ENCODE measurements at regions not wholly inside any gene's neighbourhood (a gene's known extent, or its start where the extent isn't known, plus 50 kb on each side); places are given as distances from the start of the nearest gene placed in this dataset.

DNA sequence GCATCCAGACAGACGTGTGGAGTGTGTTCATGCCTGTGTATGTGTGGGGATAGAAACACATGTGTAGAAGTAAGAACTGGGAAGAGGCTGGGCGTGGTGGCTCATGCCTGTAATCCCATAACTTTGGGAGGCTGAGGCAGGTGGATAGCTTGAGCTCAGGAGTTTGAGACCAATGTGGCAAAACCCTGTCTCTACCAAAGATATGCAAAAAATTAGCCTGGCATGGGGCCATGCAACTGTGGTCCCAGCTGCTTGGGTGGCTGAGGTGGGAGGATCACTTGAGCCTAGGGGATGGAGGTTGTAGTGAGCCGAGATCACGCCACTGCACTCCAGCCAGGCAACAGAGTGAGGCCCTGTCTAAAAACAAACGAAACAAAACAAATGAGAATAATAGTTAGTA lies 1166.6 kb downstream of the TBC1D22A start:
- TF ChIP-seq GLIS3 (CRISPR knock-in tag; IDR thresholded peaks at IDR 0.05) (no peak), ZC3H10 (CRISPR knock-in tag; IDR thresholded peaks at IDR 0.05) (no peak), RARB (CRISPR knock-in tag; IDR thresholded peaks at IDR 0.05) (no peak), SNAI2 (CRISPR knock-in tag; IDR thresholded peaks at IDR 0.05) (no peak), CSDC2 (CRISPR knock-in tag; IDR thresholded peaks at IDR 0.05) (no peak)
- TF ChIP-seq, protein P1, sequence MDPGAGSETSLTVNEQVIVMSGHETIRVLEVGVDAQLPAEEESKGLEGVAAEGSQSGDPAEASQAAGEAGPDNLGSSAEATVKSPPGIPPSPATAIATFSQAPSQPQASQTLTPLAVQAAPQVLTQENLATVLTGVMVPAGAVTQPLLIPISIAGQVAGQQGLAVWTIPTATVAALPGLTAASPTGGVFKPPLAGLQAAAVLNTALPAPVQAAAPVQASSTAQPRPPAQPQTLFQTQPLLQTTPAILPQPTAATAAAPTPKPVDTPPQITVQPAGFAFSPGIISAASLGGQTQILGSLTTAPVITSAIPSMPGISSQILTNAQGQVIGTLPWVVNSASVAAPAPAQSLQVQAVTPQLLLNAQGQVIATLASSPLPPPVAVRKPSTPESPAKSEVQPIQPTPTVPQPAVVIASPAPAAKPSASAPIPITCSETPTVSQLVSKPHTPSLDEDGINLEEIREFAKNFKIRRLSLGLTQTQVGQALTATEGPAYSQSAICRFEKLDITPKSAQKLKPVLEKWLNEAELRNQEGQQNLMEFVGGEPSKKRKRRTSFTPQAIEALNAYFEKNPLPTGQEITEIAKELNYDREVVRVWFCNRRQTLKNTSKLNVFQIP (CRISPR knock-in tag; IDR thresholded peaks at IDR 0.05; ENCODE audit: borderline replicate concordance, low read depth) = no peak
- ATAC-seq = no peak

DNA sequence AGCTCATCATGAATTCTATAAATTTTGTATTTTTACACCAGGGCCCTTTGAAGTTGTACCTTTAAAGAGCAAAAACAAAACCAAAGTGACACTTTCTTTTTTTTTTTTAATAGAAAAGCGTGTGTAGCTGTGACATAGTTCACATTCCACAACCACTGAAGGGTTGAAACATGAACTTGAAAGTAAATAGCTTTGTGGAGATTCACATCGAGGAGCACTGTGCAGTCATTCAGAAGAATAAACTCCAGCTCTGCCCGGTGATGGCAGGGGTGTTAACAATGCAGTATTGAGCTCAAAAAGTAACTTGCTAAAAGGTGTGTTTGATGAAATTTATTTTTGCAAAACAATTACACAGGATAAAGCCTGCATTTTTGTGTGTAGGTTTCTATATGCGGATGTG lies 1166.2 kb downstream of the TBC1D22A start:
- no peak for TF ChIP-seq BACH2 (CRISPR knock-in tag; IDR thresholded peaks at IDR 0.05; ENCODE audit: borderline replicate concordance)
- no peak for TF ChIP-seq ZFP3 (CRISPR knock-in tag; IDR thresholded peaks at IDR 0.05)
- TF ChIP-seq, protein P2, sequence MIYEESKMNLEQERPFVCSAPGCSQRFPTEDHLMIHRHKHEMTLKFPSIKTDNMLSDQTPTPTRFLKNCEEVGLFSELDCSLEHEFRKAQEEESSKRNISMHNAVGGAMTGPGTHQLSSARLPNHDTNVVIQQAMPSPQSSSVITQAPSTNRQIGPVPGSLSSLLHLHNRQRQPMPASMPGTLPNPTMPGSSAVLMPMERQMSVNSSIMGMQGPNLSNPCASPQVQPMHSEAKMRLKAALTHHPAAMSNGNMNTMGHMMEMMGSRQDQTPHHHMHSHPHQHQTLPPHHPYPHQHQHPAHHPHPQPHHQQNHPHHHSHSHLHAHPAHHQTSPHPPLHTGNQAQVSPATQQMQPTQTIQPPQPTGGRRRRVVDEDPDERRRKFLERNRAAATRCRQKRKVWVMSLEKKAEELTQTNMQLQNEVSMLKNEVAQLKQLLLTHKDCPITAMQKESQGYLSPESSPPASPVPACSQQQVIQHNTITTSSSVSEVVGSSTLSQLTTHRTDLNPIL (CRISPR knock-in tag; IDR thresholded peaks at IDR 0.05; ENCODE audit: low read depth) = no peak
- no peak for TF ChIP-seq ZFP30 (CRISPR knock-in tag; IDR thresholded peaks at IDR 0.05)
- no peak for TF ChIP-seq TCF4 (CRISPR knock-in tag; IDR thresholded peaks at IDR 0.05; ENCODE audit: borderline replicate concordance)
- no peak for TF ChIP-seq RARB (CRISPR knock-in tag; IDR thresholded peaks at IDR 0.05)
- TF ChIP-seq SNAI2 (CRISPR knock-in tag; IDR thresholded peaks at IDR 0.05) = no peak
- TF ChIP-seq ARNTL (CRISPR knock-in tag; IDR thresholded peaks at IDR 0.05; ENCODE audit: borderline replicate concordance, low read depth) = no peak
- TF ChIP-seq, protein P3, sequence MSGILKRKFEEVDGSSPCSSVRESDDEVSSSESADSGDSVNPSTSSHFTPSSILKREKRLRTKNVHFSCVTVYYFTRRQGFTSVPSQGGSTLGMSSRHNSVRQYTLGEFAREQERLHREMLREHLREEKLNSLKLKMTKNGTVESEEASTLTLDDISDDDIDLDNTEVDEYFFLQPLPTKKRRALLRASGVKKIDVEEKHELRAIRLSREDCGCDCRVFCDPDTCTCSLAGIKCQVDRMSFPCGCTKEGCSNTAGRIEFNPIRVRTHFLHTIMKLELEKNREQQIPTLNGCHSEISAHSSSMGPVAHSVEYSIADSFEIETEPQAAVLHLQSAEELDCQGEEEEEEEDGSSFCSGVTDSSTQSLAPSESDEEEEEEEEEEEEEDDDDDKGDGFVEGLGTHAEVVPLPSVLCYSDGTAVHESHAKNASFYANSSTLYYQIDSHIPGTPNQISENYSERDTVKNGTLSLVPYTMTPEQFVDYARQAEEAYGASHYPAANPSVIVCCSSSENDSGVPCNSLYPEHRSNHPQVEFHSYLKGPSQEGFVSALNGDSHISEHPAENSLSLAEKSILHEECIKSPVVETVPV (CRISPR knock-in tag; IDR thresholded peaks at IDR 0.05) = no peak
- TF ChIP-seq, protein P4, sequence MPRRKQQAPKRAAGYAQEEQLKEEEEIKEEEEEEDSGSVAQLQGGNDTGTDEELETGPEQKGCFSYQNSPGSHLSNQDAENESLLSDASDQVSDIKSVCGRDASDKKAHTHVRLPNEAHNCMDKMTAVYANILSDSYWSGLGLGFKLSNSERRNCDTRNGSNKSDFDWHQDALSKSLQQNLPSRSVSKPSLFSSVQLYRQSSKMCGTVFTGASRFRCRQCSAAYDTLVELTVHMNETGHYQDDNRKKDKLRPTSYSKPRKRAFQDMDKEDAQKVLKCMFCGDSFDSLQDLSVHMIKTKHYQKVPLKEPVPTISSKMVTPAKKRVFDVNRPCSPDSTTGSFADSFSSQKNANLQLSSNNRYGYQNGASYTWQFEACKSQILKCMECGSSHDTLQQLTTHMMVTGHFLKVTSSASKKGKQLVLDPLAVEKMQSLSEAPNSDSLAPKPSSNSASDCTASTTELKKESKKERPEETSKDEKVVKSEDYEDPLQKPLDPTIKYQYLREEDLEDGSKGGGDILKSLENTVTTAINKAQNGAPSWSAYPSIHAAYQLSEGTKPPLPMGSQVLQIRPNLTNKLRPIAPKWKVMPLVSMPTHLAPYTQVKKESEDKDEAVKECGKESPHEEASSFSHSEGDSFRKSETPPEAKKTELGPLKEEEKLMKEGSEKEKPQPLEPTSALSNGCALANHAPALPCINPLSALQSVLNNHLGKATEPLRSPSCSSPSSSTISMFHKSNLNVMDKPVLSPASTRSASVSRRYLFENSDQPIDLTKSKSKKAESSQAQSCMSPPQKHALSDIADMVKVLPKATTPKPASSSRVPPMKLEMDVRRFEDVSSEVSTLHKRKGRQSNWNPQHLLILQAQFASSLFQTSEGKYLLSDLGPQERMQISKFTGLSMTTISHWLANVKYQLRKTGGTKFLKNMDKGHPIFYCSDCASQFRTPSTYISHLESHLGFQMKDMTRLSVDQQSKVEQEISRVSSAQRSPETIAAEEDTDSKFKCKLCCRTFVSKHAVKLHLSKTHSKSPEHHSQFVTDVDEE (CRISPR knock-in tag; IDR thresholded peaks at IDR 0.05) = no peak
- no peak for TF ChIP-seq TOX (CRISPR knock-in tag; IDR thresholded peaks at IDR 0.05; ENCODE audit: borderline replicate concordance)
- TF ChIP-seq GLIS3 (CRISPR knock-in tag; IDR thresholded peaks at IDR 0.05) = no peak
- no peak for TF ChIP-seq ZNF8 (CRISPR knock-in tag; IDR thresholded peaks at IDR 0.05)
- no peak for TF ChIP-seq OSR1 (CRISPR knock-in tag; IDR thresholded peaks at IDR 0.05)
- no peak for TF ChIP-seq ESRRG (CRISPR knock-in tag; IDR thresholded peaks at IDR 0.05)
- no peak for TF ChIP-seq ZNF70 (CRISPR knock-in tag; IDR thresholded peaks at IDR 0.05)
- no peak for TF ChIP-seq ZC3H10 (CRISPR knock-in tag; IDR thresholded peaks at IDR 0.05)
- no peak for TF ChIP-seq ZNF565 (CRISPR knock-in tag; conservative IDR thresholded peaks at IDR 0.05; ENCODE audit: low read depth)
- TF ChIP-seq, protein P1 (CRISPR knock-in tag; IDR thresholded peaks at IDR 0.05; ENCODE audit: borderline replicate concordance, low read depth) = no peak
- no peak for ATAC-seq

DNA sequence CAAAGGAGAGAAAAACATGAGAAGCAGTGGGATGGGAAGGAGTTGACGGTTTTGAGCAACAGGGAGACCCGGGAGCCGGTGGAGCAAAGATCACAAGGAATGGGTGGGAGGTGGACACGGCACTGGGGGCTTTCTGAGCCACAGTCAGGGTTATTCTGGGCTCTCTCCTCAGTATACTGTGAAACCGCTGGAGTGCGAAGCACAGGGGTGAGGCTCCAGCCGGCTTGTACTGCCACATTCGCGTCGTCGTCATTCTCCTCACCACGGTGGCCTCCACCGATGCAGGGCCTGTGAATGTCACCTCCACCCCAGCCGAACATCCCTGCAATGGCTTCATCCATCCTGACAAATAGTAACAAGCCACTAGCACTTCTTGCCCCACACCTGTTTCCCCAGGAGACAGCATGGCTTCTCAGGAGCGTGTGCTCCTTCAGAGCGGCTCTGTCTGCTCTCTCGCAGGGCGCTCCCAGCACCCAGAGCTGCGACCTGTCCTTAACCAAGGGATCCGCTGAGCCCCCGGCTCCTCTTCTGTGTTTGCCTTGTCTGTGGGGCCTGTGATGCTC lies 1165.3 kb downstream of the TBC1D22A start:
- no peak for ATAC-seq
- TF ChIP-seq BACH2 (CRISPR knock-in tag; IDR thresholded peaks at IDR 0.05; ENCODE audit: borderline replicate concordance) = no peak
- TF ChIP-seq ARNTL (CRISPR knock-in tag; IDR thresholded peaks at IDR 0.05; ENCODE audit: borderline replicate concordance, low read depth) = no peak
- no peak for TF ChIP-seq ISL1 (CRISPR knock-in tag; IDR thresholded peaks at IDR 0.05)
- TF ChIP-seq, protein P5, sequence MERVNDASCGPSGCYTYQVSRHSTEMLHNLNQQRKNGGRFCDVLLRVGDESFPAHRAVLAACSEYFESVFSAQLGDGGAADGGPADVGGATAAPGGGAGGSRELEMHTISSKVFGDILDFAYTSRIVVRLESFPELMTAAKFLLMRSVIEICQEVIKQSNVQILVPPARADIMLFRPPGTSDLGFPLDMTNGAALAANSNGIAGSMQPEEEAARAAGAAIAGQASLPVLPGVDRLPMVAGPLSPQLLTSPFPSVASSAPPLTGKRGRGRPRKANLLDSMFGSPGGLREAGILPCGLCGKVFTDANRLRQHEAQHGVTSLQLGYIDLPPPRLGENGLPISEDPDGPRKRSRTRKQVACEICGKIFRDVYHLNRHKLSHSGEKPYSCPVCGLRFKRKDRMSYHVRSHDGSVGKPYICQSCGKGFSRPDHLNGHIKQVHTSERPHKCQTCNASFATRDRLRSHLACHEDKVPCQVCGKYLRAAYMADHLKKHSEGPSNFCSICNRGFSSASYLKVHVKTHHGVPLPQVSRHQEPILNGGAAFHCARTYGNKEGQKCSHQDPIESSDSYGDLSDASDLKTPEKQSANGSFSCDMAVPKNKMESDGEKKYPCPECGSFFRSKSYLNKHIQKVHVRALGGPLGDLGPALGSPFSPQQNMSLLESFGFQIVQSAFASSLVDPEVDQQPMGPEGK (CRISPR knock-in tag; IDR thresholded peaks at IDR 0.05; ENCODE audit: borderline replicate concordance) = no peak
- TF ChIP-seq, protein P3 (CRISPR knock-in tag; IDR thresholded peaks at IDR 0.05) = no peak
- TF ChIP-seq SNAI2 (CRISPR knock-in tag; IDR thresholded peaks at IDR 0.05) = no peak
- TF ChIP-seq ZNF8 (CRISPR knock-in tag; IDR thresholded peaks at IDR 0.05) = no peak
- TF ChIP-seq, protein P1 (CRISPR knock-in tag; IDR thresholded peaks at IDR 0.05; ENCODE audit: borderline replicate concordance, low read depth) = no peak
- no peak for TF ChIP-seq CSDC2 (CRISPR knock-in tag; IDR thresholded peaks at IDR 0.05)
- no peak for TF ChIP-seq ZC3H10 (CRISPR knock-in tag; IDR thresholded peaks at IDR 0.05)
- no peak for TF ChIP-seq ZFP3 (CRISPR knock-in tag; IDR thresholded peaks at IDR 0.05)
- no peak for TF ChIP-seq TCF4 (CRISPR knock-in tag; IDR thresholded peaks at IDR 0.05; ENCODE audit: borderline replicate concordance)

All from SK-N-SH treated with all-trans-retinoic acid at 6 μM for 48 hours (cell line).